HEK293 (cell line): ENCODE measurements at regions not wholly inside any gene's neighbourhood (a gene's known extent, or its start where the extent isn't known, plus 50 kb on each side); places are given as distances from the start of the nearest gene placed in this dataset.

ENCODE experiments used
- ZNF114 ChIP-seq: fragments of 450-650 bp; formaldehyde crosslinking; IDR thresholded peaks from 2 replicates; pipeline ENCODE4 v1.5.0; 2017; ENCODE audit warnings: missing biosample characterization, missing genetic modification characterization
- TF ChIP-seq, protein P1 (sequence below): fragments of 450-650 bp; formaldehyde crosslinking; IDR thresholded peaks from 2 replicates; pipeline ENCODE4 v1.5.1; 2016; ENCODE audit warnings: missing biosample characterization, missing genetic modification characterization

DNA sequence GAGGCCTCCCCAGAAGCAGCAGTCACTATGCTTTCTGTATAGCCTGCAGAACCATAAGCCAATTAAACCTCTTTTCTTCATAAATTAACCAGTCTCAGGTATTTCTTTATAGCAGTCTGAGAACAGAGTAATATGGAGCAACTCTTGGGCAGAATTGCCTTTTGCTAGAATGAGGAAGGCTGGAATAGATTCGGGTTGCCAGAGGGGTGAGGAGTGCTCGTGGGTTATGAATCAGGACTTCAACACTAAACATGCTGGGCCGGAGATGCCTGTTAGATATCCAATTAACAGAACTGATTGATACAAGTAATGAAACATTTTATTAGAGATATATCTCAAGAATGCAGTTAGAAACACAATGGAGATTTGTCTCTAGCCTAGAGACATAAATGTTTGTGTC lies 140.9 kb upstream of the MAP3K1 start:
- TF ChIP-seq, protein P1, sequence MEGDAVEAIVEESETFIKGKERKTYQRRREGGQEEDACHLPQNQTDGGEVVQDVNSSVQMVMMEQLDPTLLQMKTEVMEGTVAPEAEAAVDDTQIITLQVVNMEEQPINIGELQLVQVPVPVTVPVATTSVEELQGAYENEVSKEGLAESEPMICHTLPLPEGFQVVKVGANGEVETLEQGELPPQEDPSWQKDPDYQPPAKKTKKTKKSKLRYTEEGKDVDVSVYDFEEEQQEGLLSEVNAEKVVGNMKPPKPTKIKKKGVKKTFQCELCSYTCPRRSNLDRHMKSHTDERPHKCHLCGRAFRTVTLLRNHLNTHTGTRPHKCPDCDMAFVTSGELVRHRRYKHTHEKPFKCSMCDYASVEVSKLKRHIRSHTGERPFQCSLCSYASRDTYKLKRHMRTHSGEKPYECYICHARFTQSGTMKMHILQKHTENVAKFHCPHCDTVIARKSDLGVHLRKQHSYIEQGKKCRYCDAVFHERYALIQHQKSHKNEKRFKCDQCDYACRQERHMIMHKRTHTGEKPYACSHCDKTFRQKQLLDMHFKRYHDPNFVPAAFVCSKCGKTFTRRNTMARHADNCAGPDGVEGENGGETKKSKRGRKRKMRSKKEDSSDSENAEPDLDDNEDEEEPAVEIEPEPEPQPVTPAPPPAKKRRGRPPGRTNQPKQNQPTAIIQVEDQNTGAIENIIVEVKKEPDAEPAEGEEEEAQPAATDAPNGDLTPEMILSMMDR (tag by site-specific recombination) = no peak
- no peak for TF ChIP-seq ZNF114 (tag by site-specific recombination)
